ENCODE measurements at regions not wholly inside any gene's neighbourhood (a gene's known extent, or its start where the extent isn't known, plus 50 kb on each side); places are given as distances from the start of the nearest gene placed in this dataset.

DNA sequence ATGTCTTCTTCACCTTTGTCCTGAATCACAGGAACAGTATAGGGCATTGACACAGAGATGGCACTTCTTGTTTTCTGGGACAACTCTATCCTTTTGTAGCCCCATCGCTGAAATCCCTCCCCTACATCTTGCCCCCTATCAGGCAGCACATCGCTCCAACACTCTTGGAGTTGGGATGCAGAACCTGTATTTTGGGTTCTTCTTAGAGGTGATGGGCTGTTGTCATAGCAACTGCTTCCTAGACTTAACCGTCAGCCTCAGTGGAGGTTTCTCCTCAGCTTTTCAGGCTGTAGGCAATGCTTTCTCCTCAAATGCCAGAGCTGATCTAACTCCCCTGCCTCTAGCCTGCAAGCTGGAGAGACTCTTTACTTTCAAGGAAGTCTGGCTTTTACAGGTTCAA, 99.9 kb upstream of the SPRED2 start:
- DNase-seq (ENCODE audit: low spot score): no peak

GRCh38 chr2:65530547-65531320, 98.3 kb upstream of the SPRED2 start:
- DNase-seq (ENCODE audit: low spot score): no peak

DNA sequence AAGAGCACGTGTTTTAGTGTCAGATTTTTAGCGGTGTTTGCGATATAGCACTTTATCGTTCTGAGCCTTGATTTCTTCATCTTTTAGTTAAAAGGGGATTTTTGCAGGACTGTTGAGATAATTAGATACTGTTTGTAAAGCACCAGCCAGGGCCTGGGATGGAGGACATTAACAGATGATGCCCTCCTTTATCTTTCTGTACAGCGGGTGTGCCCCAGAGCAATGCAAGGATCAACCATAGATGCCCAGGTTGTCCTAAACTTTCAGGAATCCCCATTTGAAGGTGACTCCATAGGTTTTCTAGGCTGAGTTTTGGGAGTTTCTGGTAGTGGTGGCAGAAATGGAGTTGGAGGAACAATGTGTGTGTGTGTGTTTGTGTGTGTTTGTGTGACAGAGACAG, 97.0 kb upstream of the SPRED2 start:
- no peak for DNase-seq (ENCODE audit: low spot score)

DNA sequence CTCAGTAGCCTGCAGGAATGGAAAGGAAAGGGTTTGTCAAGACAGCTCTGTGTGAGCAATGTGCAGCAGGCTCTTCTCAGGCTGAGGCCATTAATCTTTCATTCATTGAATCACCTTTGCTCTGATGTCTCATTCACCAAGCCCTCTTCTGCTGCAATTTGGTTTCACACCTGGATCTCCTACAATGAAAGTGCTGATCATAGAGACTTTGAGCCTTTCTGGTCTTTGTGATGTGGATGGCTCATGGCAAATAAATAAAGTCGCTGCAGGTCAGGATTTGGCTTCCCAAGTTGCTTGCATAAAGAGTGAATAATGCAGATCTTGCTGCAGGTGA, 95.8 kb upstream of the SPRED2 start:
- DNase-seq (ENCODE audit: low spot score): no peak

DNA sequence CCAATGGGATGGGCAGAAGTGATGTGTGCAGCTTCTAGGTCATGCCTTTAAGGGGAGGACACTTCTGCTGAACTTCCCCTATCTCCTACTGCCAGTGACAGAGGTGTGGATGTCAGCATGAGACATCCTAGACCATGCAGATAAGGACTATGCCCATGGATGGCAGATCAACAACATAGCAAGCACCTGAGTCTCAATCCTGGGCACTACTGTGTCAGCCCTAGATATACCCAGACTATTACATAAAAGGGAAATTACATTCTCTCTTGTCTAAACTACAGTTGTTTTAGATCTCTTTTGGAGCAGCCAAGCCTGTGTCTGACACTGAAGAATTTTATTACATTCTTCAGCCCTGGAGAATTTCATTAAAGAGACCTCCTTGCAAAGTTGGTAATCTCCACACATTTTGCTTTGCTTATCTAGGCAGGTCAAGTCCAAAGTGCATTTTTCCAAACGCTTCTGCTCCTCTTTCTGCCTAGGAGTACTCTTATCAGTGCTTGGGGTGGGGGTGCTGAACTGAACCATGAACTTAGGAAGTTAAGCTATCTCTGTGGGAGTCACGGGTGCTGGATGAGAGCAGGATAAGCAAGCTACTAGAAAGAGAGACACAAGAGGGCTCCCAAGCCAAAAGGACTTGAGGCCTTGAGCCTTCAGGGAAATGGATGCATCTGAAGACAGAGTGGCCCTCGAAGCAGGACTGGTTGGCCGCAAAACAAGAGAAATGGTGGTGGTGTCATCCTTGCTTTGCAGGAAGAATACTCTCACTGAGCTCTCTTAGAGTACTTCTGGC, 95.2 kb upstream of the SPRED2 start:
- peak; percentile 43 for DNase-seq (ENCODE audit: low spot score)

DNA sequence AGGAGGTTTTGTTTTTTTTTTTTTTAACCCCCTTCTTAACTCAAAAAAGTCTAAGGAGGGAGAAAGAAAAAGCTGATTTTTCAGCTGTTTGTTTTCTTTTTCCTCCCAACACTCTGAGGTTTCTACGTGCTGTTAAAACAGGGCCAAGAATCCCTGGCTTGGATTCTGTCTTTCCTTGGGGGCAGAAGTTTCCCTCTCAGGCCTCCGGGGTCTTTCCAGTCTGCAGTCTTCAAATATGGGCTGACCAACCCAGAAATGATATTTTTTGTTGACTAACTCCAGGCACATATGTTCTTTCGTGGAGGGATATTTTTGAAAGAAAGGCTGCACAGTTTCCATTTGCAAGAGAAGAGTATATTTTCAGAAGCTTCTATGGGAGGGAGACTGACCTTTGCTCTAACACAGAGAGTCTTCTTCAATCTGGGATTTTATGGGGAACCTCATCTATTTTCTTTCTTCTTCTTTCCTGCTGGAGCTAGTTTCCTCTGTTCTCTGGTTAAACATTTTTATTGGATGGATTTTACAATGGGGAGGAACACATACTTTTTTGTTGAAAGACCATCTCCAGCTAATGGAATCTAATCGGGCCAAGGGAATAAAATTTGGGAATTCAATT, 93.3 kb upstream of the SPRED2 start:
- no peak for DNase-seq (ENCODE audit: low spot score)

GRCh38 chr2:65522922-65523321, 90.5 kb upstream of the SPRED2 start:
- no peak for DNase-seq (ENCODE audit: low spot score)

GRCh38 chr2:65518751-65519150, 86.4 kb upstream of the SPRED2 start:
- no peak for DNase-seq (ENCODE audit: low spot score)

GRCh38 chr2:65514555-65515195, 82.3 kb upstream of the SPRED2 start:
- DNase-seq (ENCODE audit: low spot score): no peak

DNA sequence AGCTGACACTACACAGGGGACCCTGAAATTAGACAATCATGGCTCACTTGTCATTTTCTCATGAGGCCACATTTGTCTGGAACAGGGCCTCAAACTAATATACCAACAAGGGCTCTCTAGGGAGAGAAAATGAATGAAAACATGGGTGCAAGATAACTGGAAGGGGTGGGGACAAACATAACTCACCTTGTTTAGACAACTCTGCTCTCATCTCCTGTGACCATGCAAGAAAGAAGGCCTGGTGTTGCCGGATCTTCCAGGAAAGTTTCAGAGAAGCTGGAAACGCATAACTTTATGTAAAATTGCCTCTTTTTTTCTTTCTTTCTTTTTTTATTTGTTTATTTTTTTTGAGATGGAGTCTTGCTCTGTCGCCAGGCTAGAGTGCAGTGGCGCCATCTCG, 80.4 kb upstream of the SPRED2 start:
- DNase-seq (ENCODE audit: low spot score): no peak

- no peak for DNase-seq (ENCODE audit: low spot score)
Measured at GRCh38 chr2:65511306-65511705, 78.9 kb upstream of the SPRED2 start.

- DNase-seq (ENCODE audit: low spot score): no peak
Measured at GRCh38 chr2:65508225-65508624, 75.8 kb upstream of the SPRED2 start.

GRCh38 chr2:65507102-65508069, 75.0 kb upstream of the SPRED2 start:
- no peak for DNase-seq (ENCODE audit: low spot score)

DNA sequence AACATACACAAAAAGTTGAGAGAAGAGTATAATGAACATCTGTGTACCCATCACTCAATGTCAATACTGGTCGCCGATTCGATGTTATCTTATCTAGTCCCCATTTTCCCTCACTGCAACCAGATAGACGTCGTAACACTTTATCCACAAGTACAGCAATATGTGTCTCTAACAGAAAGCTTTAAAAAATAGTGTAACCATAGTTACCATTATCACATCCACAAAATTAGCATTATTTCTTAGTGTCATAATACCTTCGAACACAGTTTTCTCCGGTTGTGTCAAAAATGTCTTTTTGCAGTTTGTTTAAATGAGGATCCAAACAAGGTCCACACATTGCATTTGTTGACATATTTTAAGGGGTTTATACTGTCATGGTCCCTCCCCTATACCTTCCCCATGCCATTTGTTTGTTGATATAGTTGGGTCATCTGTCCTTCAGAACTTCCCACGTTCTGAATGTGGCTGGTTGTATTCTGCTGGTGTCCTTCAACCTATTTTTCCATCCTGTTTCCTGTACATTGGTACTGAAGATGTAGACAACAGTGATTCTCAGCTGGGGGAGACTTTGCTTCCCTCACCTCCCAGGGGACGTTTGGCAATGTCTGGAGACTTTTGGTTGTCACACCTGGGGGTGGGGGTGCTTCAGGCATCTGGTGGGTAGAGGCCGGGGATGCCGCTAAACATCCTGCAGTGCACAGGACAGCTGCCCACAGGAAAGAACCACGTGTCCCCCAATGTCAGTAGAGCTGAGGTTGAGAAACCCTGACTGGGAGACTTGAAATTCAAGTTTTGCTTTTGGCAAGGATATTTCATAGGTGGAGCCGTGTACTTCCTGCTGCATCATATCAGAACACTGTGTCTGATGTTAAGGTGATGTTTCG, 72.7 kb upstream of the SPRED2 start:
- no peak for DNase-seq (ENCODE audit: low spot score)

DNA sequence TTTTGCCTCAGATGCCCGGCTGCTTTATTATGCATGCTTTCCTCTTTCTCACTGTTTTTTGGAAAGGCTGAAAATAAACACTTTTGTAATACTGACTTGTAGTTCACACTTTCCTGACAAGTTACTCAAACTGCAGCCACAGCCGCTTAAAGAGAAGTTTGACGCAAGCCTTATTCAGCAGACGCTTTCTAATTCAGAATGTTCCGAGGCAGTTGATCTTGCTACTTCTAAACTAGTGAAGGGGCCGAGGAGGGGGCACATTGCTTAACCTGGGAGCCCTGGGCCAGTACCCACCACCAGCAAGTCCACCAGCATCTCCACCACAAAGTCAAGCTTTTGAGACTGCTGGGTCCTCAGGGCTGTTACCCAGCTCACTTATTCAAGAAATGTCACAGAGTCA, 71.8 kb upstream of the SPRED2 start:
- DNase-seq (ENCODE audit: low spot score): no peak

DNA sequence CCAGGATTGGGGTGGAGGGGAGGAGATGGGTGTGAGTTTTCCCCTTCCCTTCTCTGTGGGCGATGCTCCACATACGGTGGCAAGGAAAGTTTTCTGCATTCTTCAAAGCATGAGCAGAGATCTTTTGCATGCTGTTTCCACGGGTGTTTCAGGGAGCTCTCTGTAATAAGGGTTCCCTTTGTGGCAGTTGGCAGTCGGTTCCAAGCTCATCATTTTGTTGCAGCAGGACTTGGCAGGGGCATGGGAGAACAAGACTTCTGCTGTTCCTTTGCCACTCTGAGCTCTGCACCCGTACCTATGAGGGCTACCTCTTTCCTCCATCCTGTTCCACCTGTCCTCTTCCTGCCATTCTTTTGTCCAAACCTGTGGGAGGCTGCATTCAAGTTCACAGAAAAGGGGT, 71.3 kb upstream of the SPRED2 start:
- no peak for DNase-seq (ENCODE audit: low spot score)

DNA sequence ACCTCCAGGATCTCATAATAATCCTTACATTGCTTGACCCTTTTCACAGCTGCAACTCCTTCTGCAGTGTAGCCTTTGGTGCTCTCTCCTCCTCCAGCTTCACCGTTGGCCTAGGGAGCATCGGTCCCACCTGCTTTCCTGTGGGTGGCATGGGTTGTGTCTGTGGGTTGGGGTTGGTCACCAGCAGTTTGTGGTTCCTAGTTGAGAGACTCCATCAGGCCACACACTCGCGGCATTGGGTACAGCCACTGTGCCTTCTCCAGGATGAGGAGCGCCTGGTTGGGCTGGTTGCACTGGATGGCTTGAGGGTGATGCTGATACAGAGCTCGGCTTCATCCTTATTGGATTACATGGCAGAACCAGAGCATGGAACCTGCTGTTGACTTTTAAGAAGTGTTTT, 69.4 kb upstream of the SPRED2 start:
- no peak for DNase-seq (ENCODE audit: low spot score)

DNA sequence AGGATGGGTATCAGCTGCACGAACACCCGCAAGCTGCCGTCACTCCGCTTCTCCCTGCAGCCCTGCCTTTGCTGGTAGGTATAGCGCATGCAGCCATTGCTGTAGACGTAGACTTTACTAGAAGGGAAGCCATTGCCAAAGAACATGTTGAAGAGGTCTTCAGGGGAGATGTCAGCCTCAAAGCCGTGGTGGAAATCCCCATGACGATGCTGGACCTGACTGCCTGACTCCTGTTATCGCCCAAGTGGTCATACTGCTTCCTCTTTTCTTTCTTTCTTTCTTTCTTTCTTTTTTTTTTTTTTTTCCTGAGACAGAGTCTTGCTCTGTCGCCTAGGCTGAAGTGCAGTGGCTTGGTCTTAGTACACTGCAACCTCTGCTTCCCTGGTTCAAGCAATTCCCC, 68.7 kb upstream of the SPRED2 start:
- no peak for DNase-seq (ENCODE audit: low spot score)

DNA sequence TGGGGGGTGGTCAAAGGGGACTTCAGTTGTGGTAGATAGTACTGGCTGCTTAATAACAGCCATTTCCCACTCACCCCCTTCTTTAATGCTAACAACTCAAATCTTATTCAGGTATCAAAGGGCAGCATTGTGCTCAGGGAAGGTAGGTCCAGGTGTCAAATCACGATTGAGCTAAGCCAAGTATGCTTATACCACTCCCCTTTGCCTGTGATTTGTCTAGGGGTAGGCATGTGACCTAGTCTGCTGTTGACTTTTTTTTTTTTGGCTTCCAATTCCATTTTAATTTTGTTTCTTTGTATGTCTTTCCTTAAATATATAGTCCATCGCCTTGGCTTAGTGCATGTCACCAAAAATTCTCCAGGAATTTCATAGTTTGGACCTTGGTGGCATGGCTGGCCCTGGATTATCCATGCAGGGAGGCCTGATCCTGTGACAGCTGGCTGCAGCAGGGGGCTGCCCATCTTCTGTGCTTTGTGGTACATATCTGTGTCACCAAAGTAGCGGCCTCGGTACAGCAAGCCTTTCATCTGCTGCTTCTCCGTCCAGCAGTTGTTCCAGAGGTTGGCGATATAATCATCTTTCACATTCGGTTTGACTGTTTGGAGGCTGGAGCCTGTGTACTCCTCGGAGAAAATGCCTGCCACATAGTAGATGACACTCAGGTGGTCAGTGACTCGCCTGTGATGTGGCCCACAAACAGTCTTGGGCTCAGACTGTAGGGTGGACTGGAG, 68.1 kb upstream of the SPRED2 start:
- no peak for DNase-seq (ENCODE audit: low spot score)

GRCh38 chr2:65499216-65499615, 66.8 kb upstream of the SPRED2 start:
- DNase-seq (ENCODE audit: low spot score): no peak

Data from HuH-7.5 (cell line).